CD4-positive, CD25-positive, alpha-beta regulatory T cell (primary cell): ENCODE measurements at regions not wholly inside any gene's neighbourhood (a gene's known extent, or its start where the extent isn't known, plus 50 kb on each side); places are given as distances from the start of the nearest gene placed in this dataset.

Experiments
- ATAC-seq, 2 donors: fragments of 150-1000 bp; cut with Tn5 transposase; one replicate each; pipeline ENCODE4 v1.10.0; 2021; ENCODE audit warnings: low read depth in 2 of 2, moderate number of reproducible peaks in 2 of 2, moderate library complexity in 1 of 2
- DNase-seq, 3 donors: peaks; one replicate each; pipeline versions ENCODE4 v3.0.0 to v3.0.0-alpha.2; 2012 to 2022; ENCODE audit warnings: mixed read lengths in 1 of 3
- H3K27ac ChIP-seq: one replicate; pipeline ENCODE4 v1.7.0; 2013; ENCODE audit warnings: mild to moderate bottlenecking, low read length; ENCODE audit not compliant: insufficient read depth, poor library complexity, severe bottlenecking
- H3K27me3 ChIP-seq: one replicate; pipeline ENCODE4 v1.7.0; 2013; ENCODE audit warnings: low read length; ENCODE audit not compliant: control insufficient read depth, insufficient read depth
- H3K36me3 ChIP-seq: one replicate; pipeline ENCODE4 v1.7.0; 2013; ENCODE audit warnings: mild to moderate bottlenecking, low read length, moderate library complexity; ENCODE audit not compliant: control insufficient read depth, insufficient read depth
- H3K4me1 ChIP-seq: 2 replicates; pipeline ENCODE4 v1.7.0; 2013; ENCODE audit warnings: mild to moderate bottlenecking, low read length; ENCODE audit not compliant: insufficient read depth, control insufficient read depth, poor library complexity, severe bottlenecking
- H3K4me3 ChIP-seq: one replicate; pipeline ENCODE4 v1.7.0; 2013; ENCODE audit warnings: low read depth, mild to moderate bottlenecking, low read length, moderate library complexity
- H3K9me3 ChIP-seq, 2 experiments: 1 replicate in 1 of 2; 2 replicates in 1 of 2; pipeline ENCODE4 v1.7.0; 2013; ENCODE audit warnings: low read length in 2 of 2, mild to moderate bottlenecking in 1 of 2, moderate library complexity in 1 of 2; ENCODE audit not compliant: control insufficient read depth in 2 of 2
- H3K27ac Mint-ChIP-seq, 3 donors: one replicate each; pipeline ENCODE4 v1.8.0; 2020 to 2022; ENCODE audit warnings: mild to moderate bottlenecking in 3 of 3, mixed read lengths in 3 of 3, moderate library complexity in 2 of 3
- H3K27me3 Mint-ChIP-seq: one replicate; pipeline ENCODE4 v1.8.0; 2022; ENCODE audit warnings: mild to moderate bottlenecking, mixed read lengths
- H3K36me3 Mint-ChIP-seq: one replicate; pipeline ENCODE4 v1.8.0; 2020; ENCODE audit warnings: mixed read lengths
- H3K4me1 Mint-ChIP-seq, 4 donors: one replicate each; pipeline ENCODE4 v1.8.0; 2020 to 2022; ENCODE audit warnings: mixed read lengths in 4 of 4, mild to moderate bottlenecking in 1 of 4
- H3K4me3 Mint-ChIP-seq, 4 donors: one replicate each; pipeline ENCODE4 v1.8.0; 2020 to 2022; ENCODE audit warnings: mild to moderate bottlenecking in 4 of 4, mixed read lengths in 4 of 4, moderate library complexity in 3 of 4
- H3K9me3 Mint-ChIP-seq, 7 donors: one replicate each; pipeline ENCODE4 v1.8.0; 2020 to 2022; ENCODE audit warnings: mixed read lengths in 7 of 7, mild to moderate bottlenecking in 3 of 7, moderate library complexity in 2 of 7

DNA sequence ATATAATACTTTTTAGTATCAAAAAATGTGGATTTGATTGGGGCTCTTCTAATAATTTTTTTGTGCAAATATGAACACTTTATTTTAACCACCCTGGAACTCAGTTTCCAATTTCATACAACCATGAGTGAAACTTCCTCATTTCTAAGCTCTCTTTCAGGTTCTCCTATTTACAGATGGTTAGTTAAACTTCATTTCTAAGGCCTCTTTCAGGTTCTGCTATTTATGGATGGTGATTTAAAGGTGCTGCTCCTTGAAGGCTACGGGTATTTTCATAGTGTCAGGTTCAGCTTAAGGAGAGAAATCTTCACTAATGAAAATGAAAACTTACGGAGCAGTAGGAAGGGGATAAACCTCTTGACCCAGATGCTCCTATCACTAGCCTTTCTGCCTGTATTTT, 568.3 kb downstream of the KIF20B start:
- H3K9me3 ChIP-seq = no peaks in the 10 kb centered on the region
- H3K27me3 Mint-ChIP-seq = no peaks in the 10 kb centered on the region
- no peaks in the 10 kb centered on the region for H3K27me3 ChIP-seq
- no peak for DNase-seq
- no peak for ATAC-seq
- H3K4me3 ChIP-seq = no peak overlapping the region
- peaks cover 0 to 8% (median 0%) of the 10 kb centered on the region in 7 donors for H3K9me3 Mint-ChIP-seq
- H3K4me3 Mint-ChIP-seq = no peak overlapping the region
- H3K4me1 Mint-ChIP-seq = no peaks in the 10 kb centered on the region
- H3K27ac ChIP-seq = no peak overlapping the region
- H3K36me3 Mint-ChIP-seq = no peaks in the 10 kb centered on the region
- H3K27ac Mint-ChIP-seq = no peak overlapping the region
- no peaks in the 10 kb centered on the region for H3K36me3 ChIP-seq
- no peaks in the 10 kb centered on the region for H3K4me1 ChIP-seq

DNA sequence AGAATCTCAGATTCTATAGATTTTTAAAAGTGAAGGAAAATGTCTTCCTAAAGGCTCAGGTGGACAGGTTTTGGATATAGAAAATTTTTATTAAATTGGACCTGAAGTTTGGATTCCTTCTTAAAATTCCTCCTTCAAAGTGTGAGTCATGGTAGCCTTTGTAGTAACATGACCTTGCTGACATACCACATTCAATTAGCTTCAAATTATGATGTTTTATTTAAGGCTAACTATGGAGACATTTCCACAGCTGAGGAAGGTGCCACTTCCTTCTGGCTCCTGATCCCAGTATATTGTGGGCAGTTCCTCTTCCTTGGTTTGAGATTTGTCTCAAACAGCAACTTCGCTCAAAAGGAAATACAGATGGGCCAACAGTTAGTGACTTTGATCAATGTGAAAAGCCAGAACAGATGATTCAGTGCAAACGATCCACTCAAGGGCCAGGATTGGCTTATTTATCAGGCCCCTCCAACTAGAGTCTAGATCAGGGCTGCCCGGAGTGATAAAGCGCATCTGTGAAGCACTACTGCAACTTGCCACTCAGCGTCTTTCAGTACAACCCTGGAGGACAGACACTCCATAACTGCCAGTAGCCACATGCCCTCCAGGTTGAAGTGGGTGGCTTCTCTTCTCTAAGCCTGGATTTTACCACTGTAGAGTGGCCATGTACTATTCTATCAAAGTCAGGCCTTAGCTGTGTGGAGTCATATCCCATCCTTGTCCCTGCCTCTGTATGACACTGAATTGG, 573.5 kb downstream of the KIF20B start:
- H3K27me3 Mint-ChIP-seq = no peaks in the 10 kb centered on the region
- DNase-seq (no peak), ATAC-seq (no peak)
- no peak overlapping the region for H3K4me3 Mint-ChIP-seq
- no peak overlapping the region for H3K27ac Mint-ChIP-seq
- H3K36me3 Mint-ChIP-seq = no peaks in the 10 kb centered on the region
- Histone ChIP-seq H3K36me3 (no peaks in the 10 kb centered on the region), H3K4me3 (no peak overlapping the region), H3K27me3 (no peaks in the 10 kb centered on the region), H3K4me1 (no peaks in the 10 kb centered on the region), H3K9me3 (no peaks in the 10 kb centered on the region), H3K27ac (no peak overlapping the region)
- H3K9me3 Mint-ChIP-seq = peaks cover 0 to 1% (median 0%) of the 10 kb centered on the region in 7 donors
- no peaks in the 10 kb centered on the region for H3K4me1 Mint-ChIP-seq

DNA sequence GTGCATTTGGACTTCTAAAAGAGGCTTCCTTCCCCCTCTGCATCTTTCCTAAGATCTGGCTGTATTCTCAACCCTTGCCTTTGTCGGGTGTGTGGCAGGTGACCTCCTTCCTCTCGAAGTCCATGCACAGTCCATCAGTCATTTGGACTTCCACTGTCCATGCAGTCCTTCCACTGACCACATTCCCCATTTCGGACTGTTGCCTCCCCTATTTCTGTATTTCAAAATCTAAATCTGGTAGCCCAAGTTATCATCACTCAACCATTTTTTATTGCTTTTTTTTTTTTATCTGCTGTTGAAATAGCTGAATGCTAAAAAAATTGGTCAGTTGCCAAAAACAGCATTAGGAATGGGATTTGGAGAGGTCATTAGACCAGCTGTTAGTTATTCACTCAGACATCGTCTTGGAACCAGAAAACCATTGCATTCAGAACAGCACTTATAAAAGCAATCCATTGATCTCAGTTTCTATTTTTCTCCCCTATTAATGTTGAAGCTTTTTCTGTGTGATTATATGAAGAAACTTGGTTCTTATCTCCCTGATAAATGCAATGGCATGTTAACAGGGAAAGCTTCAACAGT, 575.6 kb downstream of the KIF20B start:
- Mint-ChIP-seq H3K27me3 (no peaks in the 10 kb centered on the region), H3K4me3 (no peak overlapping the region), H3K4me1 (no peaks in the 10 kb centered on the region), H3K36me3 (no peaks in the 10 kb centered on the region), H3K27ac (no peak overlapping the region), H3K9me3 (peaks cover 0 to 6% (median 0%) of the 10 kb centered on the region in 7 donors)
- Histone ChIP-seq H3K36me3 (no peaks in the 10 kb centered on the region), H3K27me3 (no peaks in the 10 kb centered on the region), H3K4me3 (no peak overlapping the region), H3K9me3 (no peaks in the 10 kb centered on the region), H3K4me1 (no peaks in the 10 kb centered on the region), H3K27ac (no peak overlapping the region)
- DNase-seq = no peak
- no peak for ATAC-seq

DNA sequence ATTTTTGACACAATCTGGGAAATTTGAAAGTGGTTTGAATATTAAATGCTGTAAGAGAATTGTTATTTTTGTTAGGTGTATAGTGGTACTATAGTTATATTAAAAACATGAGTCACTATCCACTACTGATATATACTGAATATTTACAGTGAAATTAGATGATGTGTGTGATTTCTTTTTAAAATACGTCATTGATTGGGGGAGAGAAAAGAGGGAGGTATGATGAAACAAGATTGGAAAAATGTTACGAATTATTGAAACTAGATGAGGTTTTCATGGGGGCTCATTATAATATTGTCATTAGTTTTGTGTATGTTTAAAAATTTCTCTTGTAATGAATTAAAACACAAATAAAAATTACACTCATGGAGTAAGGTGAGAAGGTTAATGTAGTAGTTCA, 571.4 kb downstream of the HTR7 start:
- DNase-seq (no peak), ATAC-seq (no peak)
- Histone ChIP-seq H3K9me3 (no peaks in the 10 kb centered on the region), H3K4me1 (no peaks in the 10 kb centered on the region), H3K27ac (no peak overlapping the region), H3K27me3 (no peaks in the 10 kb centered on the region), H3K36me3 (no peaks in the 10 kb centered on the region), H3K4me3 (no peak overlapping the region)
- H3K27ac Mint-ChIP-seq = no peak overlapping the region
- H3K4me1 Mint-ChIP-seq = no peaks in the 10 kb centered on the region
- no peak overlapping the region for H3K4me3 Mint-ChIP-seq
- peaks cover 0 to 5% (median 0%) of the 10 kb centered on the region in 7 donors for H3K9me3 Mint-ChIP-seq
- no peaks in the 10 kb centered on the region for H3K36me3 Mint-ChIP-seq
- no peaks in the 10 kb centered on the region for H3K27me3 Mint-ChIP-seq

DNA sequence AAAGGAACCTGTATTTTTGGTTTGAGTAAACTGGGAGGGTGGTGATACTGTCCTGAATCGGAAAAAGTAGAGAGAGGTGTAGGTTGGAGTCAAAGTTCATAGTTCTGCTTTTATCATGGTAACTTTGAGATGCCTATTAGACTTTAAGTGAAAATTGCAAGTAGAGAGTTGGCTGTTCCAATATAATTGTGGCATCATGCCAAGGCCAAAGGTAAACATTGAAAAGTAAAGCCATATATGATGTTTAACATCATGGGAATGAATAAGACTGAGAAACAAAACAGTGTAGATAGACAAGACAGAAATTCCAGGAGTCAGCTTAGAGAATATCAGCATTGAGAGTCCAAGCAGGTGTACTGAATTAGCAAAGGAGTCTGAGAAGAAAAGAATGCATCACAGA, 570.9 kb downstream of the HTR7 start:
- H3K27ac ChIP-seq = no peak overlapping the region
- Mint-ChIP-seq H3K27ac (no peak overlapping the region), H3K4me3 (no peak overlapping the region), H3K36me3 (no peaks in the 10 kb centered on the region), H3K4me1 (no peaks in the 10 kb centered on the region), H3K27me3 (no peaks in the 10 kb centered on the region), H3K9me3 (peaks cover 0 to 4% (median 0%) of the 10 kb centered on the region in 7 donors)
- no peaks in the 10 kb centered on the region for H3K27me3 ChIP-seq
- DNase-seq = no peak
- no peak for ATAC-seq
- H3K36me3 ChIP-seq = no peaks in the 10 kb centered on the region
- H3K4me3 ChIP-seq = no peak overlapping the region
- no peaks in the 10 kb centered on the region for H3K4me1 ChIP-seq
- no peaks in the 10 kb centered on the region for H3K9me3 ChIP-seq

DNA sequence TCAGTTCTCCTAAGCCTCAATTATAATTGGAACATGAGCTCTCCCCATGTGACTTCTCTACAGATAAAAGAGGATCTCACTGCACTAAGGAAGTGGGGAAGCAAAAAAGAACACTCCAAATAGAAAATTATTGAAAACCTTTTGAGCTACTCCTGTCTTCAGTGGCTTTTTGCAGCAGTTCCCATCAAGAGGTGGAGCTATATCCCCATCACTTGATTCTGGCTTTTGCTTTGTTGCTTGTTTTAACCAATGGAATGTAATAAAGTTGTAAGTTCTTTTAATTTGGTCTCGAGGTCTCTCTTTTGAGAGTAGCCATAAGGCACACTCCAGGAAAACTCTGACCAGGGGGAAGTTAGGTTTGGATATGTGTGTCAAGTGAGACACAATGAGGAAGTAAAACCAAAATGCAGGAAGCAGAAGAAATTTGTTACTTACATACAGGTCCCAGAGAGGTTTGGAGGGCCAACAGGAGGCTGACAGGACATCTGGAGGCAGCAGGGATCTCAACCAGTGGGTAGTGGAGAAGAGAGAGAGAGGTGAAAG, 569.4 kb downstream of the HTR7 start:
- Mint-ChIP-seq H3K27me3 (no peaks in the 10 kb centered on the region), H3K4me3 (no peak overlapping the region)

DNA sequence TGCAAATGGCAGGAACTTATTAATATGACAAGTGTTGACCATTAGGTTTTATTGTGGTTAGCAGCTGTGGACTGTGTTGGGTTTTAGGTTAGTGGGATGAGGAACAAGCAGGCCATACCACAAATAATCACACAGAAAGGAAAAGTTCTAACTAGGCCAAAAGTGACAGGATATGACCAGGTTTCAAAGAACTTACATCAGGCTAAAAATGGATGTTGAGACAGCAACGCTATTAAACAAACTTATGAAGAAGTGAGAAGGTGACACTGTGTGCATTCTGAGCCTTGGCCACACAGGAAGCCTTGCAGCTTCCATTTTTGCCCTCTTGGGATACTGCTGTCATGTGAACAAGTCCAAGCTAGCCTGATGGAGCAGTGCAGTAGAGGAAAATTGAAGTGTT, 568.8 kb downstream of the HTR7 start:
- no peaks in the 10 kb centered on the region for H3K4me1 ChIP-seq
- H3K4me3 Mint-ChIP-seq = no peak overlapping the region
- no peak overlapping the region for H3K4me3 ChIP-seq
- no peak overlapping the region for H3K27ac Mint-ChIP-seq
- H3K9me3 Mint-ChIP-seq = peaks cover 0 to 4% (median 0%) of the 10 kb centered on the region in 7 donors
- H3K27me3 ChIP-seq = no peaks in the 10 kb centered on the region
- H3K36me3 ChIP-seq = no peaks in the 10 kb centered on the region
- H3K9me3 ChIP-seq = no peaks in the 10 kb centered on the region
- H3K27me3 Mint-ChIP-seq = no peaks in the 10 kb centered on the region
- DNase-seq (no peak), ATAC-seq (no peak)
- H3K4me1 Mint-ChIP-seq = no peaks in the 10 kb centered on the region
- no peak overlapping the region for H3K27ac ChIP-seq
- no peaks in the 10 kb centered on the region for H3K36me3 Mint-ChIP-seq

More for the DNA sequence above, 569.4 kb downstream of the HTR7 start:
- H3K27ac Mint-ChIP-seq = no peak overlapping the region
- Histone ChIP-seq H3K4me1 (no peaks in the 10 kb centered on the region), H3K27ac (no peak overlapping the region), H3K9me3 (no peaks in the 10 kb centered on the region), H3K4me3 (no peak overlapping the region), H3K27me3 (no peaks in the 10 kb centered on the region), H3K36me3 (no peaks in the 10 kb centered on the region)
- ATAC-seq (no peak), DNase-seq (no peak)
- no peaks in the 10 kb centered on the region for H3K4me1 Mint-ChIP-seq
- H3K9me3 Mint-ChIP-seq = peaks cover 0 to 4% (median 0%) of the 10 kb centered on the region in 7 donors
- H3K36me3 Mint-ChIP-seq = no peaks in the 10 kb centered on the region

DNA sequence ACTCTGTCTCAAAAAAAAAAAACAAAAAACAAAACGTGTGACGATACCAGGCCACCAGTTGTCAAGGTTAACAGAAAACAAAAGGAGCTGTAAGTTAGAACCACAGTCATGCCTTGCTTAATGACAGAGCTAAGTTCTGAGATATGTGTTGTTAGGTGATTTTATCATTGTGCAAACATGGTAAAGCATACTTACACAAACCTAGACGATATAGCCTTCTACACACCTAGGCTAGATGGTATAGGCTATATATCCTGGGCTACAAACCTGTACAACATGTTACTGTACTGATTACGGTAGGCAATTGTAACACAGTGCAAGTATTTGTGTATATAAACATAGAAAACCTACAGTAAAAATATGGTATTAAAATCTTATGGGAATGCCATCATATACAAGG, 564.2 kb downstream of the HTR7 start:
- no peak overlapping the region for H3K4me3 ChIP-seq
- no peak overlapping the region for H3K27ac ChIP-seq
- ATAC-seq (no peak), DNase-seq (no peak)
- H3K9me3 ChIP-seq = no peaks in the 10 kb centered on the region
- Mint-ChIP-seq H3K4me1 (no peaks in the 10 kb centered on the region), H3K9me3 (peaks cover 0 to 5% (median 1%) of the 10 kb centered on the region in 7 donors), H3K27me3 (no peaks in the 10 kb centered on the region), H3K4me3 (no peak overlapping the region), H3K27ac (no peak overlapping the region), H3K36me3 (no peaks in the 10 kb centered on the region)
- H3K36me3 ChIP-seq = no peaks in the 10 kb centered on the region
- H3K27me3 ChIP-seq = no peaks in the 10 kb centered on the region
- no peaks in the 10 kb centered on the region for H3K4me1 ChIP-seq
